ENCODE measurements at regions not wholly inside any gene's neighbourhood (a gene's known extent, or its start where the extent isn't known, plus 50 kb on each side); places are given as distances from the start of the nearest gene placed in this dataset.

DNA sequence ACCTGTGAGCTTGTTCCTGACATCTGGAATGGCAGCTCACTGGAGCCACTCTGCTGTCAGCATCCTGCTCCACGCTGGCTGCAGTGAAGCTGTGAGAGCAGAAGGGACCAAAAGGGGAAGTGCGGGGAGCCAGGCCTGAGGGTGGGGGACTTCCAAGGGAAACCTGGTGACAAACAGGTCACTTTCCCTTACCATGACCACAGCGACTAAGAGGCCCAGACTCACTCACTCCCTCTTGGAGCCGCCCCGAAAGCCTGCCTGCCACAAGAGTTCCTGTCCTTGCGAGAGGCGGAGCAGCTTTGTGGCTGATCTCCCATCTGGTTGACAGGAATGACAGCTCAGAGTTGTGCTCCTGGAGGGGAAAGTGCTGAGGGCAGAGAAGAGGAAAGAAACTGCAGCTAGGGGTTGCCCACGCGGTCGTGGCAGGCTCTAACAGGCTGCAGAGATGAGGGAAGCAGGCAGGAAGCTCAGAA, 183.8 kb upstream of the NTM start:
- TF ChIP-seq, protein P1, sequence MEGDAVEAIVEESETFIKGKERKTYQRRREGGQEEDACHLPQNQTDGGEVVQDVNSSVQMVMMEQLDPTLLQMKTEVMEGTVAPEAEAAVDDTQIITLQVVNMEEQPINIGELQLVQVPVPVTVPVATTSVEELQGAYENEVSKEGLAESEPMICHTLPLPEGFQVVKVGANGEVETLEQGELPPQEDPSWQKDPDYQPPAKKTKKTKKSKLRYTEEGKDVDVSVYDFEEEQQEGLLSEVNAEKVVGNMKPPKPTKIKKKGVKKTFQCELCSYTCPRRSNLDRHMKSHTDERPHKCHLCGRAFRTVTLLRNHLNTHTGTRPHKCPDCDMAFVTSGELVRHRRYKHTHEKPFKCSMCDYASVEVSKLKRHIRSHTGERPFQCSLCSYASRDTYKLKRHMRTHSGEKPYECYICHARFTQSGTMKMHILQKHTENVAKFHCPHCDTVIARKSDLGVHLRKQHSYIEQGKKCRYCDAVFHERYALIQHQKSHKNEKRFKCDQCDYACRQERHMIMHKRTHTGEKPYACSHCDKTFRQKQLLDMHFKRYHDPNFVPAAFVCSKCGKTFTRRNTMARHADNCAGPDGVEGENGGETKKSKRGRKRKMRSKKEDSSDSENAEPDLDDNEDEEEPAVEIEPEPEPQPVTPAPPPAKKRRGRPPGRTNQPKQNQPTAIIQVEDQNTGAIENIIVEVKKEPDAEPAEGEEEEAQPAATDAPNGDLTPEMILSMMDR (IDR thresholded peaks at IDR 0.05) = no peak
- TF ChIP-seq POLR2A (IDR thresholded peaks at IDR 0.05) = no peak
